HEK293 (cell line): ENCODE measurements at regions not wholly inside any gene's neighbourhood (a gene's known extent, or its start where the extent isn't known, plus 50 kb on each side); places are given as distances from the start of the nearest gene placed in this dataset.

Source experiments
- BCL11A ChIP-seq: fragments of 450-650 bp; formaldehyde crosslinking; IDR thresholded peaks from 2 replicates; pipeline ENCODE4 v1.5.1; 2016; ENCODE audit warnings: low read depth, missing biosample characterization, missing genetic modification characterization
- YY1 ChIP-seq: fragments of 450-650 bp; formaldehyde crosslinking; IDR thresholded peaks from 2 replicates; pipeline ENCODE4 v1.5.1; 2018; ENCODE audit warnings: missing biosample characterization, missing genetic modification characterization
- ZBTB1 ChIP-seq: fragments of 450-650 bp; formaldehyde crosslinking; IDR thresholded peaks from 2 replicates; pipeline ENCODE4 v1.5.1; 2016; ENCODE audit warnings: missing biosample characterization, missing genetic modification characterization
- ZNF132 ChIP-seq: fragments of 450-650 bp; formaldehyde crosslinking; IDR thresholded peaks from 2 replicates; pipeline ENCODE4 v1.5.1; 2017; ENCODE audit warnings: missing biosample characterization, missing genetic modification characterization, borderline replicate concordance
- ZNF133 ChIP-seq: fragments of 450-650 bp; formaldehyde crosslinking; IDR thresholded peaks from 2 replicates; pipeline ENCODE4 v1.5.1; 2016; ENCODE audit warnings: missing biosample characterization, missing genetic modification characterization
- ZNF239 ChIP-seq: fragments of 450-650 bp; formaldehyde crosslinking; IDR thresholded peaks from 2 replicates; pipeline ENCODE4 v1.5.1; 2016; ENCODE audit warnings: missing biosample characterization, missing genetic modification characterization
- ZNF350 ChIP-seq: fragments of 450-650 bp; formaldehyde crosslinking; IDR thresholded peaks from 2 replicates; pipeline ENCODE4 v1.5.0; 2017; ENCODE audit warnings: missing biosample characterization, mild to moderate bottlenecking, missing genetic modification characterization
- ZNF354C ChIP-seq: fragments of 450-650 bp; formaldehyde crosslinking; IDR thresholded peaks from 2 replicates; pipeline ENCODE4 v1.5.1; 2016; ENCODE audit warnings: missing biosample characterization, missing genetic modification characterization, low read depth, borderline replicate concordance
- TF ChIP-seq, protein P1 (sequence below): fragments of 450-650 bp; formaldehyde crosslinking; IDR thresholded peaks from 2 replicates; pipeline ENCODE4 v1.5.1; 2016; ENCODE audit warnings: missing biosample characterization, missing genetic modification characterization
- TF ChIP-seq, protein P2 (sequence below): fragments of 450-650 bp; formaldehyde crosslinking; IDR thresholded peaks from 2 replicates; pipeline ENCODE4 v1.5.1; 2016; ENCODE audit warnings: missing biosample characterization, missing genetic modification characterization
- TF ChIP-seq, protein P3 (sequence below): fragments of 450-650 bp; IDR thresholded peaks from 2 replicates; pipeline ENCODE4 v1.5.1; 2018; ENCODE audit warnings: missing biosample characterization, mild to moderate bottlenecking, missing genetic modification characterization

DNA sequence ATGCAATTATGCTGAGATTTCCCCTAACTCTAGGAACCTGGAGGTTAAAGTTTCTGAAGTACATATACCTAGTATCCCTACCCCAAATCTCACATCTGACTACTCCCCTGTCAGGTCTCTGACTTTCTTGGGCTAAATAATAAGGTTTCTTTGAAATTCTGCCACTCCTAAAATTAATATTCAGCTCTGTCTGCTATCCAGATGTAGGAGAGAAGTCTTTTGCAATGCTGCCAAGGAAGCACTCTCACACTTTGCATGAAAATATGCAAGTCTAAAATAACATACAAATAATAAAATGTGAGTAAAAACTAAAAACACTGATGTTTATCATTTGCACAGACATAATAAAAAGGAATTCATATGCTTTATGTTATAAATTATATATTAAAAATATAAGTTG lies 196.9 kb upstream of the LRFN5 start:
- TF ChIP-seq ZNF133 (tag by site-specific recombination) (no peak), ZNF350 (no peak), ZNF354C (no peak), ZNF239 (tag by site-specific recombination) (no peak), ZNF132 (no peak), ZBTB1 (tag by site-specific recombination) (no peak), YY1 (tag by site-specific recombination) (no peak), BCL11A (tag by site-specific recombination) (no peak)
- TF ChIP-seq, protein P1, sequence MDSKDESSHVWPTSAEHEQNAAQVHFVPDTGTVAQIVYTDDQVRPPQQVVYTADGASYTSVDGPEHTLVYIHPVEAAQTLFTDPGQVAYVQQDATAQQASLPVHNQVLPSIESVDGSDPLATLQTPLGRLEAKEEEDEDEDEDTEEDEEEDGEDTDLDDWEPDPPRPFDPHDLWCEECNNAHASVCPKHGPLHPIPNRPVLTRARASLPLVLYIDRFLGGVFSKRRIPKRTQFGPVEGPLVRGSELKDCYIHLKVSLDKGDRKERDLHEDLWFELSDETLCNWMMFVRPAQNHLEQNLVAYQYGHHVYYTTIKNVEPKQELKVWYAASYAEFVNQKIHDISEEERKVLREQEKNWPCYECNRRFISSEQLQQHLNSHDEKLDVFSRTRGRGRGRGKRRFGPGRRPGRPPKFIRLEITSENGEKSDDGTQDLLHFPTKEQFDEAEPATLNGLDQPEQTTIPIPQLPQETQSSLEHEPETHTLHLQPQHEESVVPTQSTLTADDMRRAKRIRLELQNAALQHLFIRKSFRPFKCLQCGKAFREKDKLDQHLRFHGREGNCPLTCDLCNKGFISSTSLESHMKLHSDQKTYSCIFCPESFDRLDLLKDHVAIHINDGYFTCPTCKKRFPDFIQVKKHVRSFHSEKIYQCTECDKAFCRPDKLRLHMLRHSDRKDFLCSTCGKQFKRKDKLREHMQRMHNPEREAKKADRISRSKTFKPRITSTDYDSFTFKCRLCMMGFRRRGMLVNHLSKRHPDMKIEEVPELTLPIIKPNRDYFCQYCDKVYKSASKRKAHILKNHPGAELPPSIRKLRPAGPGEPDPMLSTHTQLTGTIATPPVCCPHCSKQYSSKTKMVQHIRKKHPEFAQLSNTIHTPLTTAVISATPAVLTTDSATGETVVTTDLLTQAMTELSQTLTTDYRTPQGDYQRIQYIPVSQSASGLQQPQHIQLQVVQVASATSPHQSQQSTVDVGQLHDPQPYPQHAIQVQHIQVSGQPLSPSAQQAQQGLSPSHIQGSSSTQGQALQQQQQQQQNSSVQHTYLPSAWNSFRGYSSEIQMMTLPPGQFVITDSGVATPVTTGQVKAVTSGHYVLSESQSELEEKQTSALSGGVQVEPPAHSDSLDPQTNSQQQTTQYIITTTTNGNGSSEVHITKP (tag by site-specific recombination) = no peak
- TF ChIP-seq, protein P2, sequence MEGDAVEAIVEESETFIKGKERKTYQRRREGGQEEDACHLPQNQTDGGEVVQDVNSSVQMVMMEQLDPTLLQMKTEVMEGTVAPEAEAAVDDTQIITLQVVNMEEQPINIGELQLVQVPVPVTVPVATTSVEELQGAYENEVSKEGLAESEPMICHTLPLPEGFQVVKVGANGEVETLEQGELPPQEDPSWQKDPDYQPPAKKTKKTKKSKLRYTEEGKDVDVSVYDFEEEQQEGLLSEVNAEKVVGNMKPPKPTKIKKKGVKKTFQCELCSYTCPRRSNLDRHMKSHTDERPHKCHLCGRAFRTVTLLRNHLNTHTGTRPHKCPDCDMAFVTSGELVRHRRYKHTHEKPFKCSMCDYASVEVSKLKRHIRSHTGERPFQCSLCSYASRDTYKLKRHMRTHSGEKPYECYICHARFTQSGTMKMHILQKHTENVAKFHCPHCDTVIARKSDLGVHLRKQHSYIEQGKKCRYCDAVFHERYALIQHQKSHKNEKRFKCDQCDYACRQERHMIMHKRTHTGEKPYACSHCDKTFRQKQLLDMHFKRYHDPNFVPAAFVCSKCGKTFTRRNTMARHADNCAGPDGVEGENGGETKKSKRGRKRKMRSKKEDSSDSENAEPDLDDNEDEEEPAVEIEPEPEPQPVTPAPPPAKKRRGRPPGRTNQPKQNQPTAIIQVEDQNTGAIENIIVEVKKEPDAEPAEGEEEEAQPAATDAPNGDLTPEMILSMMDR (tag by site-specific recombination) = no peak
- TF ChIP-seq, protein P3, sequence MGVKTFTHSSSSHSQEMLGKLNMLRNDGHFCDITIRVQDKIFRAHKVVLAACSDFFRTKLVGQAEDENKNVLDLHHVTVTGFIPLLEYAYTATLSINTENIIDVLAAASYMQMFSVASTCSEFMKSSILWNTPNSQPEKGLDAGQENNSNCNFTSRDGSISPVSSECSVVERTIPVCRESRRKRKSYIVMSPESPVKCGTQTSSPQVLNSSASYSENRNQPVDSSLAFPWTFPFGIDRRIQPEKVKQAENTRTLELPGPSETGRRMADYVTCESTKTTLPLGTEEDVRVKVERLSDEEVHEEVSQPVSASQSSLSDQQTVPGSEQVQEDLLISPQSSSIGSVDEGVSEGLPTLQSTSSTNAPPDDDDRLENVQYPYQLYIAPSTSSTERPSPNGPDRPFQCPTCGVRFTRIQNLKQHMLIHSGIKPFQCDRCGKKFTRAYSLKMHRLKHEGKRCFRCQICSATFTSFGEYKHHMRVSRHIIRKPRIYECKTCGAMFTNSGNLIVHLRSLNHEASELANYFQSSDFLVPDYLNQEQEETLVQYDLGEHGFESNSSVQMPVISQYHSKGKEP (tag by site-specific recombination) = no peak
